ENCODE measurements at regions not wholly inside any gene's neighbourhood (a gene's known extent, or its start where the extent isn't known, plus 50 kb on each side); places are given as distances from the start of the nearest gene placed in this dataset.

DNA sequence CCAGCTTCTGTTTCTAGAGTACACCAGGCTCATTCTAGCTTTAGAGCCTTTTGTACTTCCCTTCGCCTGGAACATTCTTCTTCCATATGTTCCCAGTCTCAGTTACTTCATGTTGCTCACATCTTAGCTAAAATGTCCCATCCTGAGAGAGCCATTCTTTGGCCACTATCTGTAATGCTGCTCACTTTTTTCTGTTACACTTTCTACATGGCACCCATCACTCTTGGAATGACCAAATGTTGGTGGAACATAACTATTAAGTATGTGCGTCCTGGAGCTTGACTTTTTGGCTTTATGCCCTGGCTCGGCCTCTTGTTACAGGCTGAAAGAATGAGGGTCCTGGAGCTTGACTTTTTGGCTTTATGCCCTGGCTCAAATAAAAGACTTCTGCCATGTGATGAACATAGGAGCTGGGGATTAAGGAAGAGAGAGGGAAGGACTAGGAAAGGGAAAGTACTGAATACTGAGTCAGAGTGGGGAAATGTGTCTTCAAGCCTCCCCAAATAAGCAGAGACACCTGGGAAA lies 442.9 kb upstream of the ATP2B1 start:
- Histone ChIP-seq H3K9me3 (ENCODE audit: insufficient read depth, low read length, severe bottlenecking) (no peaks in the 10 kb centered on the region), H2AFZ (ENCODE audit: low read depth, low read length) (no peak overlapping the region), H3K4me2 (ENCODE audit: insufficient read depth, low read length) (no peak overlapping the region), H3K27me3 (ENCODE audit: insufficient read depth, low read length, poor library complexity) (no peaks in the 10 kb centered on the region), H3K27ac (ENCODE audit: low read length) (peak overlapping the region; percentile 51), H3K79me2 (ENCODE audit: insufficient read depth, low read length) (no peaks in the 10 kb centered on the region), H3K36me3 (ENCODE audit: insufficient read depth, low read length) (no peaks in the 10 kb centered on the region), H3K4me1 (ENCODE audit: insufficient read depth, low read length) (peaks cover 35% of the 10 kb centered on the region), H4K20me1 (ENCODE audit: insufficient read depth, low read length) (no peaks in the 10 kb centered on the region), H3K4me3 (ENCODE audit: low read depth in 1 of 2, low read length in 2 of 2) (no peak overlapping the region), H3K9ac (ENCODE audit: low read depth, low read length) (no peak overlapping the region)
- no peak for DNase-seq
- ATAC-seq (ENCODE audit: insufficient read depth, low read depth) = no peak
- no peak for TF ChIP-seq EZH2 (IDR thresholded peaks at IDR 0.05; ENCODE audit: borderline replicate concordance, low read depth, low read length, severe bottlenecking)
- TF ChIP-seq, protein P1, sequence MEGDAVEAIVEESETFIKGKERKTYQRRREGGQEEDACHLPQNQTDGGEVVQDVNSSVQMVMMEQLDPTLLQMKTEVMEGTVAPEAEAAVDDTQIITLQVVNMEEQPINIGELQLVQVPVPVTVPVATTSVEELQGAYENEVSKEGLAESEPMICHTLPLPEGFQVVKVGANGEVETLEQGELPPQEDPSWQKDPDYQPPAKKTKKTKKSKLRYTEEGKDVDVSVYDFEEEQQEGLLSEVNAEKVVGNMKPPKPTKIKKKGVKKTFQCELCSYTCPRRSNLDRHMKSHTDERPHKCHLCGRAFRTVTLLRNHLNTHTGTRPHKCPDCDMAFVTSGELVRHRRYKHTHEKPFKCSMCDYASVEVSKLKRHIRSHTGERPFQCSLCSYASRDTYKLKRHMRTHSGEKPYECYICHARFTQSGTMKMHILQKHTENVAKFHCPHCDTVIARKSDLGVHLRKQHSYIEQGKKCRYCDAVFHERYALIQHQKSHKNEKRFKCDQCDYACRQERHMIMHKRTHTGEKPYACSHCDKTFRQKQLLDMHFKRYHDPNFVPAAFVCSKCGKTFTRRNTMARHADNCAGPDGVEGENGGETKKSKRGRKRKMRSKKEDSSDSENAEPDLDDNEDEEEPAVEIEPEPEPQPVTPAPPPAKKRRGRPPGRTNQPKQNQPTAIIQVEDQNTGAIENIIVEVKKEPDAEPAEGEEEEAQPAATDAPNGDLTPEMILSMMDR (IDR thresholded peaks at IDR 0.05; ENCODE audit: borderline replicate concordance, extremely low read depth, low read length, poor library complexity, severe bottlenecking) = no peak

DNA sequence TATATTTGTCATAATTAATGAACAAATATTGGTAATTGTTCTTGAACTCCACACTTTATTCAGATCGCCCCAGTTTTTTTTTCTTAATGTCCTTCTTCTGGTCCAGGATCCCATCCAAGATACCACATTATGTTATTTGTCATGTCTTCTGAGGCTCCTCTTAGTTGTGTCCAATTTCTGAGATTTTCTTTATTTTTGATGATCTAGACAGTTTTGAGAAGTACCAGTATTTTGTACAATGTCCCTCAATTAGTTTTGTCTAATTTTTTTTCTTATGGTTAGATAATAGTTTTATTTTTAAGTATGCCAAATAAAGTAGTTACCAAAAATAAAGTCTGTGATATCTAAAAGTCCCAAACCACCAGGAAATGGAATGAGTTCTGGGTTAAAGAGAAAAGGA lies 440.8 kb upstream of the ATP2B1 start:
- no peaks in the 10 kb centered on the region for H4K20me1 ChIP-seq (ENCODE audit: insufficient read depth, low read length)
- H3K4me1 ChIP-seq (ENCODE audit: insufficient read depth, low read length) = peaks cover 35% of the 10 kb centered on the region
- H3K36me3 ChIP-seq (ENCODE audit: insufficient read depth, low read length) = no peaks in the 10 kb centered on the region
- no peak overlapping the region for H3K27ac ChIP-seq (ENCODE audit: low read length)
- DNase-seq = no peak
- H3K9me3 ChIP-seq (ENCODE audit: insufficient read depth, low read length, severe bottlenecking) = no peaks in the 10 kb centered on the region
- no peak overlapping the region for H3K4me3 ChIP-seq (ENCODE audit: low read depth in 1 of 2, low read length in 2 of 2)
- no peak for ATAC-seq (ENCODE audit: insufficient read depth, low read depth)
- H3K79me2 ChIP-seq (ENCODE audit: insufficient read depth, low read length) = no peaks in the 10 kb centered on the region
- no peak for TF ChIP-seq EZH2 (IDR thresholded peaks at IDR 0.05; ENCODE audit: borderline replicate concordance, low read depth, low read length, severe bottlenecking)
- TF ChIP-seq, protein P1 (IDR thresholded peaks at IDR 0.05; ENCODE audit: borderline replicate concordance, extremely low read depth, low read length, poor library complexity, severe bottlenecking) = no peak
- no peak overlapping the region for H3K4me2 ChIP-seq (ENCODE audit: insufficient read depth, low read length)
- no peaks in the 10 kb centered on the region for H3K27me3 ChIP-seq (ENCODE audit: insufficient read depth, low read length, poor library complexity)
- no peak overlapping the region for H3K9ac ChIP-seq (ENCODE audit: low read depth, low read length)
- H2AFZ ChIP-seq (ENCODE audit: low read depth, low read length) = no peak overlapping the region

DNA sequence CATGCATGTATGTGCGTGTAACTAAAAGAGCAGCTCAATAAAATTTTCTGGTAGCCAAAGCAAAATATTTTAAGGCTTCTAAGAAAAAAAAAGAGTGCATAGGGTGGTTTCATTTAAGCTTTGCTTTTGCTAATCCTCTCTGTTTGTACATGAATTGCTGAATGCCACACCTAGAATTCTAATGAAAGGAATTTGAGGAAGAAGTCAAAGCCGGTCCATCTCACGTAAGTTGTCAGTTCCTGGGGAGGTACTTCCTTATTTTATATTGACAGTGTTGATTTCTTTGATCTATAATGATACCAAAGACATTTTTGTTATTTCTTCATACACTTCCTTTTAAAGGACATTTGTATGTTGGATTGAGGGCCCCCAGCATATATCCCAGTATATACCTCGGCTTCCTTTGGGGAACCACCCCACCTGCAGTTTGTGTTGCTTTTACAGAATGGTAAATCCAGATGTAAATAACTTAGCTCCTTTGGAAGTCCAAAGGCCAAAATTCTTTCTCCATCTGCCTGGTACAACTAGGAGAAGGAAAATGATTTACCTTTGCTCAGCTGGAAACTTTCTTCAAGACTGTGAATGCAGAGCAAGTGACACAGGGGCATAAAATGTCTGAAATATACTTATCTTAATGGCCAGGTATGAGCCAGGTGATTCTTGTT lies 420.9 kb upstream of the ATP2B1 start:
- no peak for DNase-seq
- no peaks in the 10 kb centered on the region for H3K36me3 ChIP-seq (ENCODE audit: insufficient read depth, low read length)
- TF ChIP-seq EZH2 (IDR thresholded peaks at IDR 0.05; ENCODE audit: borderline replicate concordance, low read depth, low read length, severe bottlenecking) = no peak
- TF ChIP-seq, protein P1 (IDR thresholded peaks at IDR 0.05; ENCODE audit: borderline replicate concordance, extremely low read depth, low read length, poor library complexity, severe bottlenecking) = no peak

More for the DNA sequence above, 420.9 kb upstream of the ATP2B1 start:
- H3K4me3 ChIP-seq (ENCODE audit: low read depth in 1 of 2, low read length in 2 of 2) = no peak overlapping the region
- no peaks in the 10 kb centered on the region for H3K79me2 ChIP-seq (ENCODE audit: insufficient read depth, low read length)
- no peak overlapping the region for H2AFZ ChIP-seq (ENCODE audit: low read depth, low read length)
- H3K4me2 ChIP-seq (ENCODE audit: insufficient read depth, low read length) = no peak overlapping the region
- H3K27me3 ChIP-seq (ENCODE audit: insufficient read depth, low read length, poor library complexity) = no peaks in the 10 kb centered on the region
- no peak overlapping the region for H3K9ac ChIP-seq (ENCODE audit: low read depth, low read length)
- H3K27ac ChIP-seq (ENCODE audit: low read length) = no peak overlapping the region
- no peaks in the 10 kb centered on the region for H3K4me1 ChIP-seq (ENCODE audit: insufficient read depth, low read length)
- ATAC-seq (ENCODE audit: insufficient read depth, low read depth) = no peak
- no peaks in the 10 kb centered on the region for H4K20me1 ChIP-seq (ENCODE audit: insufficient read depth, low read length)
- H3K9me3 ChIP-seq (ENCODE audit: insufficient read depth, low read length, severe bottlenecking) = no peaks in the 10 kb centered on the region
